ENCODE measurements at regions not wholly inside any gene's neighbourhood (a gene's known extent, or its start where the extent isn't known, plus 50 kb on each side); places are given as distances from the start of the nearest gene placed in this dataset.

- TF ChIP-seq CTCF (IDR thresholded peaks at IDR 0.05) (no peak), POLR2A (IDR thresholded peaks at IDR 0.05) (no peak)
These were observed 230.5 kb upstream of the THSD7B start for GRCh38 chr2:136534811-136535210.

Measured in tibial nerve (tissue), 3 donors.